ENCODE measurements at regions not wholly inside any gene's neighbourhood (a gene's known extent, or its start where the extent isn't known, plus 50 kb on each side); places are given as distances from the start of the nearest gene placed in this dataset.

GRCh38 chr6:87909849-87910248 is 137.8 kb upstream of the SPACA1 start:
- FAIRE-seq, result peak; percentile 59
- H3K27me3 ChIP-seq (ENCODE audit: control insufficient read depth in 2 of 2, insufficient read depth in 2 of 2, low read length in 2 of 2), result no peaks in the 10 kb centered on the region
- H3K27ac ChIP-seq (ENCODE audit: insufficient read depth, low read depth, low read length), result peak overlapping the region; percentile 67
- H3K9me3 ChIP-seq (replicated peaks; ENCODE audit: control insufficient read depth, insufficient read depth, low read length), result no peaks in the 10 kb centered on the region
- CTCF ChIA-PET, result interaction anchor here (1.9 to 2.2 kb wide), 2 partner anchors 8 to 20 kb away, joined by 8 to 14 read pairs; no protein-coding TSS in a partner anchor
- no peaks in the 10 kb centered on the region for H4K20me1 ChIP-seq (replicated peaks; ENCODE audit: control insufficient read depth, extremely low read depth, insufficient read depth, low read length)
- H3K36me3 ChIP-seq (ENCODE audit: control insufficient read depth in 2 of 2, extremely low read depth in 1 of 2, insufficient read depth in 2 of 2, low read length in 2 of 2), result no peaks in the 10 kb centered on the region
- TF ChIP-seq MYC (IDR thresholded peaks at IDR 0.05; ENCODE audit: low read depth, low read length) (peak; percentile 45), POLR2A (IDR thresholded peaks at IDR 0.05; ENCODE audit: low read depth, low read length) (no peak), POLR2AphosphoS5 (IDR thresholded peaks at IDR 0.05; ENCODE audit: insufficient read depth, low read depth, low read length) (peak; percentile 40), MAX (IDR thresholded peaks at IDR 0.05; ENCODE audit: insufficient read depth, insufficient read length) (peak; percentile 92), JUN (IDR thresholded peaks at IDR 0.05; ENCODE audit: borderline replicate concordance, insufficient read depth, insufficient read length, low read depth) (peak; percentile 60), GATA2 (IDR thresholded peaks at IDR 0.05; ENCODE audit: insufficient read depth, insufficient read length, low read depth, low read length) (peak; percentile 66), FOS (IDR thresholded peaks at IDR 0.05; ENCODE audit: borderline replicate concordance, insufficient read depth, low read length) (peak; percentile 98), EZH2 (IDR thresholded peaks at IDR 0.05; ENCODE audit: borderline replicate concordance, low read depth, low read length, severe bottlenecking) (no peak)
- TF ChIP-seq, protein P1, sequence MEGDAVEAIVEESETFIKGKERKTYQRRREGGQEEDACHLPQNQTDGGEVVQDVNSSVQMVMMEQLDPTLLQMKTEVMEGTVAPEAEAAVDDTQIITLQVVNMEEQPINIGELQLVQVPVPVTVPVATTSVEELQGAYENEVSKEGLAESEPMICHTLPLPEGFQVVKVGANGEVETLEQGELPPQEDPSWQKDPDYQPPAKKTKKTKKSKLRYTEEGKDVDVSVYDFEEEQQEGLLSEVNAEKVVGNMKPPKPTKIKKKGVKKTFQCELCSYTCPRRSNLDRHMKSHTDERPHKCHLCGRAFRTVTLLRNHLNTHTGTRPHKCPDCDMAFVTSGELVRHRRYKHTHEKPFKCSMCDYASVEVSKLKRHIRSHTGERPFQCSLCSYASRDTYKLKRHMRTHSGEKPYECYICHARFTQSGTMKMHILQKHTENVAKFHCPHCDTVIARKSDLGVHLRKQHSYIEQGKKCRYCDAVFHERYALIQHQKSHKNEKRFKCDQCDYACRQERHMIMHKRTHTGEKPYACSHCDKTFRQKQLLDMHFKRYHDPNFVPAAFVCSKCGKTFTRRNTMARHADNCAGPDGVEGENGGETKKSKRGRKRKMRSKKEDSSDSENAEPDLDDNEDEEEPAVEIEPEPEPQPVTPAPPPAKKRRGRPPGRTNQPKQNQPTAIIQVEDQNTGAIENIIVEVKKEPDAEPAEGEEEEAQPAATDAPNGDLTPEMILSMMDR (IDR thresholded peaks at IDR 0.05; ENCODE audit: extremely low read depth in 1 of 2, insufficient read depth in 1 of 2, low read depth in 1 of 2, low read length in 2 of 2), result no peak
- H2AFZ ChIP-seq (ENCODE audit: low read depth, low read length), result no peak overlapping the region
- no TSS peak for BruUV-seq (replicated peaks)
- H3K4me3 ChIP-seq (replicated peaks in 1 of 3; ENCODE audit: insufficient read depth in 1 of 3, low read depth in 1 of 3, low read length in 3 of 3), result no peak overlapping the region
- dilution Hi-C loops (cut with MboI; ENCODE audit: extremely low pct_ligation_motif_present, low sequenced_read_pairs) (no loop called here), intact Hi-C loops (cut with micrococcal nuclease) (loop anchor here (10.0 kb wide), 1 partner anchor 515 kb away; no protein-coding TSS in a partner anchor)
- peak; percentile 86 for DNase-seq (ENCODE audit: low read depth, low spot score)
- no peak overlapping the region for H3K9ac ChIP-seq (replicated peaks; ENCODE audit: extremely low read depth, insufficient read depth, low read length)
- H3K4me2 ChIP-seq (ENCODE audit: insufficient read depth, low read length), result no peak overlapping the region
- H3K9me1 ChIP-seq (replicated peaks; ENCODE audit: control insufficient read depth, extremely low read depth, insufficient read depth, low read length), result no peaks in the 10 kb centered on the region
- POLR2A ChIA-PET, result no interaction called here
- H3K4me1 ChIP-seq (ENCODE audit: control insufficient read depth, extremely low read depth, insufficient read depth, low read length), result peaks cover 18% of the 10 kb centered on the region
- H3K79me2 ChIP-seq (ENCODE audit: control insufficient read depth, insufficient read depth, low read length), result no peaks in the 10 kb centered on the region
